T-helper 1 cell treated with Interleukin-12 subunit alpha and Interleukin-12 subunit beta and Interleukin-4 antibody, amounts not matched to agents 30 ng/mL and 1 ng/mL, for 36 hours (primary cell): ENCODE measurements at regions not wholly inside any gene's neighbourhood (a gene's known extent, or its start where the extent isn't known, plus 50 kb on each side); places are given as distances from the start of the nearest gene placed in this dataset.
"Not testable (repeated sequence)": the region's sequence is repeated elsewhere in the genome, so short reads cannot be mapped to it uniquely, and the experiment has no call there.

Experiments
- intact Hi-C: fragments of 100-400 bp; cut with micrococcal nuclease; formaldehyde crosslinking; loops from one replicate; pipeline ENCODE4 v1.15.1; 2024

GRCh38 chr14:85830549-85830948, 300.6 kb downstream of the FLRT2 start:
- intact Hi-C loops: not testable (repeated sequence)

- intact Hi-C loops: not testable (repeated sequence)
Observed at GRCh38 chr14:85829601-85830000, 299.7 kb downstream of the FLRT2 start.

GRCh38 chr14:85824526-85824925, 294.6 kb downstream of the FLRT2 start:
- intact Hi-C loops: no loop called here

- intact Hi-C loops: no loop called here
Observed at GRCh38 chr14:85822236-85822635, 292.3 kb downstream of the FLRT2 start.

GRCh38 chr14:85817430-85817829, 287.5 kb downstream of the FLRT2 start:
- intact Hi-C loops: no loop called here

GRCh38 chr14:85813040-85813439, 283.1 kb downstream of the FLRT2 start:
- intact Hi-C loops: no loop called here

- intact Hi-C loops: no loop called here
Observed at GRCh38 chr14:85811340-85811739, 281.4 kb downstream of the FLRT2 start.

GRCh38 chr14:85799668-85800067, 269.7 kb downstream of the FLRT2 start:
- intact Hi-C loops: no loop called here

- intact Hi-C loops: no loop called here
Observed at GRCh38 chr14:85798856-85799255, 268.9 kb downstream of the FLRT2 start.

- intact Hi-C loops: no loop called here
Observed at GRCh38 chr14:85793533-85793932, 263.6 kb downstream of the FLRT2 start.

GRCh38 chr14:85789506-85789905, 259.6 kb downstream of the FLRT2 start:
- intact Hi-C loops: no loop called here

- intact Hi-C loops: no loop called here
Observed at GRCh38 chr14:85788470-85789233, 258.7 kb downstream of the FLRT2 start.

- intact Hi-C loops: no loop called here
Observed at GRCh38 chr14:85766295-85766694, 236.4 kb downstream of the FLRT2 start.

- intact Hi-C loops: no loop called here
Observed at GRCh38 chr14:85764822-85765221, 234.9 kb downstream of the FLRT2 start.

- intact Hi-C loops: no loop called here
Observed at GRCh38 chr14:85762526-85762925, 232.6 kb downstream of the FLRT2 start.

- intact Hi-C loops: no loop called here
Observed at GRCh38 chr14:85752175-85752574, 222.2 kb downstream of the FLRT2 start.

GRCh38 chr14:85744573-85744972, 214.6 kb downstream of the FLRT2 start:
- intact Hi-C loops: no loop called here

GRCh38 chr14:85732031-85732430, 202.1 kb downstream of the FLRT2 start:
- intact Hi-C loops: no loop called here

GRCh38 chr14:85731186-85731585, 201.2 kb downstream of the FLRT2 start:
- intact Hi-C loops: no loop called here

- intact Hi-C loops: no loop called here
Observed at GRCh38 chr14:85728476-85729065, 198.6 kb downstream of the FLRT2 start.

- intact Hi-C loops: no loop called here
Observed at GRCh38 chr14:85714069-85714468, 184.1 kb downstream of the FLRT2 start.

GRCh38 chr14:85711620-85712019, 181.7 kb downstream of the FLRT2 start:
- intact Hi-C loops: no loop called here
